Effector memory CD4-positive, alpha-beta T cell (primary cell): ENCODE measurements at regions not wholly inside any gene's neighbourhood (a gene's known extent, or its start where the extent isn't known, plus 50 kb on each side); places are given as distances from the start of the nearest gene placed in this dataset.

ENCODE experiments used
- DNase-seq, 3 donors: peaks; one replicate each; pipeline ENCODE4 v3.0.0-alpha.2; 2020
- H3K27ac ChIP-seq: 2 replicates; pipeline ENCODE4 v1.7.0; 2013; ENCODE audit warnings: mild to moderate bottlenecking, low read length, moderate library complexity; ENCODE audit not compliant: insufficient read depth, poor library complexity, severe bottlenecking
- H3K27me3 ChIP-seq: replicated peaks from 2 replicates; pipeline ENCODE4 v1.7.0; 2013; ENCODE audit warnings: mild to moderate bottlenecking, low read length; ENCODE audit not compliant: insufficient read depth, control insufficient read depth, poor library complexity, severe bottlenecking
- H3K36me3 ChIP-seq: 2 replicates; pipeline ENCODE4 v1.7.0; 2013; ENCODE audit warnings: mild to moderate bottlenecking, low read length, moderate library complexity; ENCODE audit not compliant: control insufficient read depth, insufficient read depth
- H3K4me1 ChIP-seq: 2 replicates; pipeline ENCODE4 v1.7.0; 2013; ENCODE audit warnings: low read length, mild to moderate bottlenecking; ENCODE audit not compliant: control insufficient read depth, insufficient read depth, poor library complexity, severe bottlenecking
- H3K4me3 ChIP-seq: 2 replicates; pipeline ENCODE4 v1.7.0; 2013; ENCODE audit warnings: low read length, low read depth, mild to moderate bottlenecking; ENCODE audit not compliant: insufficient read depth, poor library complexity, severe bottlenecking
- H3K9me3 ChIP-seq: 2 replicates; pipeline ENCODE4 v1.7.0; 2013; ENCODE audit warnings: mild to moderate bottlenecking, low read length, moderate library complexity; ENCODE audit not compliant: control insufficient read depth

DNA sequence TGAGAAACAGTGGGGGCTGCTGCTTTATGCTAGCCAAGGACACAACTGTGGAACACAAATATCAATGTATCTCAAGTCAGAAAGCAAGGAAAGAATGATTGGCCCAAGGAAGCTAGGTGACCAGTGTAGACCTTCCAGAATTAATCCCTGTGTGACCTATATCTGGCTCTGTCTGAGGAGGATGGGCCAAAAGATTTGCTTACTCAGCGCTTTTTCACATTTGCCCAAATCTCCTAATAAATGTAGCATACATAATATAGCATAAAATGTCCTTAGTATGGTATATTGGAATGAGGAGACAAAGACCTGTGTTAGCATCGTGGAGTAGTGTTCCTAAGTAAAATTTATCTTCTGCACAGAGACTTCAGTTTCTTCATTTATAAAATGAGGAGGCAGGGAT lies 66.7 kb upstream of the NT5C1B start:
- H3K9me3 ChIP-seq: no peaks in the 10 kb centered on the region
- no peak overlapping the region for H3K27ac ChIP-seq
- no peak for DNase-seq
- no peaks in the 10 kb centered on the region for H3K4me1 ChIP-seq
- no peaks in the 10 kb centered on the region for H3K27me3 ChIP-seq
- no peak overlapping the region for H3K4me3 ChIP-seq
- no peaks in the 10 kb centered on the region for H3K36me3 ChIP-seq

DNA sequence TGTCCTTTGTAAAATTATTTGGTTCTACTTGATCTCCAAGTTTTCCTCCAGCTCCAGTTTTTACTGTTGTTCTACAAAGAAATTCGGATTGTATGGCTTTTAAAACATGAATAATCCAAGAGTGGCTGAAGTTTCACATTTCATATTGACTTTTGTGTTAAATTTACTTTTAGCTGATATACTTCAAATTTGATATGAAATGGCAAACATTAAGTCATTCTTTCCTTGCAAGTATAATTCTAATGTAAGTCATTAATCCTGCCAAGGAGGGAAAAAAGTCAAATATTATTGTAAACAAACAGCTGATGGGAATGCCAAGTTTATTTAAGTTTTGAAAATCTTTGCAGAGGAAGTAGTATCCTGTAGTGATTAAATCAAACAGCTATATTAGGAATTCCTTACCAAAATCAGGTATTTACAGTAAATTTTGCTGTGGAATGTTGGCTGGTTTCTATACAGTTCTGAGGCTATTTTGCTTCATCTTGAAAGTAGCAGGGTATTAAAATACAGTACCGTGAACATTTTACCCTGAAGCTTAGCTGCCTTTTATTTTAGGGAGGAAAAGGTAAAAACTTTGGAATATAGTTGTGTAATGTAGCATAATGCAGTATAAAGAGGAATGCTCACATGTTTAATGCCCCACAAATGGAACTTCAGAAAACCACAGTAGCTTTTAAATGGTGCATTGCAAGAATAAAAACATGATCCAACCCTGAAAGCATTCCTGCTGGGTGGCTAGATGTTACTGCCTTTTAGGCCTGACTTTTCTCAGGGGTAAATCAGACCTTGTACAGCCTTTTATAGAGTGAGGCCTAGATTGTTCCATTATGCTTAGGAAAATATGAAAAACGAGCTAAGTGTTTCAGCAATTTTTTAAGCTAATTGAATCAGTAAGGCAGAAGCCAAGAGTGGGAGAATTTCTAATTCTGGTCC lies 62.7 kb upstream of the NT5C1B start:
- Histone ChIP-seq H3K4me3 (no peak overlapping the region), H3K36me3 (no peaks in the 10 kb centered on the region)

DNA sequence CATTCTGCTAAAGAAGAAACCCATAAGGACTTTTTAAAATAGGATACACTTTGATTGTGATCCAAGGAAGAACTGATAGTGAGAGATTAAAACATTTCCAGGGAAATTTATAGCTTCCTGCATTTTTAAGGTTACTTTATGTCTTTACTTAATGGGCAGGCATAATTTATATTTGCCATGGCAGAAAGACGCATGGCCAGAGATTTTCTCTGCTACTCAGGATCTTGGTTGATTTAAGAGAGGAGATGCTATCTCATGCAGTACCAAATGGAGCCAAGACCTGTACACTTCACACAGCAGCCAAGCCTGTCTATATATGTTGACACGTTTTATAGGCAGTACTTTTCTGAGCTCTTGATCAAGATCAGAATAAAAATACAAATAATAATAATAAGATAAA lies 60.9 kb upstream of the NT5C1B start:
- no peak for DNase-seq
- Histone ChIP-seq H3K4me1 (no peaks in the 10 kb centered on the region), H3K9me3 (no peaks in the 10 kb centered on the region), H3K4me3 (no peak overlapping the region), H3K36me3 (no peaks in the 10 kb centered on the region), H3K27me3 (no peaks in the 10 kb centered on the region), H3K27ac (no peak overlapping the region)

More for the DNA sequence above, 62.7 kb upstream of the NT5C1B start:
- Histone ChIP-seq H3K27me3 (no peaks in the 10 kb centered on the region), H3K27ac (no peak overlapping the region), H3K9me3 (no peaks in the 10 kb centered on the region), H3K4me1 (no peaks in the 10 kb centered on the region)
- DNase-seq: no peak

DNA sequence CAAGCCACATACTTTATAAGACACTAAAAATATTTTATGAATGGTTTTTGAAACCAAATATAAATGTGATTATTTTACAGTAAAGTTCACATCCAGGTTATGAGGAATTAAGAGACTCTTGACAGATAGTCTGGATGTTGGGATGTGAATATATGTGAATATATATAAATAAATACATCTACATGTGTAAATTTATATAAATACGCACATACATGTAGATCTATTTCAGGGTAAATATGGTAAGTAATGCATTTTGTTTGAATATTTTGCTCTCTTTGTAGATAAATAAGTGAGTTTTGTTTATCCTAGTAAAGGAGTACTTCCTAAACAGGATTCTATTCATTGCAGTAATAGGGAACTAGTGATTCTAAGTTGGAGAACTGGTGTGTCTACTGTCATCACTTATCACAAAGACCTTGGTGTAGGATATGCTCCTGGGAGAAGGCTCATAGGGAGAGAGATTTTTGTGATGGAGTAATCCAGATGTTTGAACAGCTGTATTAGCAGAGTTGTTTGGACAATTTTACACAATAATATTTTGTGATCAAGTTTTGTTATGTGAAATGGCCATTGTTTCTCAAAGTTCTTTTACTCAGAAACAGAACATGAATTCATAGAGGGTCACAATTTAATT lies 60.2 kb upstream of the NT5C1B start:
- Histone ChIP-seq H3K4me1 (no peaks in the 10 kb centered on the region), H3K27ac (no peak overlapping the region), H3K9me3 (no peaks in the 10 kb centered on the region), H3K27me3 (no peaks in the 10 kb centered on the region), H3K36me3 (peaks cover 6% of the 10 kb centered on the region), H3K4me3 (no peak overlapping the region)
- no peak for DNase-seq

DNA sequence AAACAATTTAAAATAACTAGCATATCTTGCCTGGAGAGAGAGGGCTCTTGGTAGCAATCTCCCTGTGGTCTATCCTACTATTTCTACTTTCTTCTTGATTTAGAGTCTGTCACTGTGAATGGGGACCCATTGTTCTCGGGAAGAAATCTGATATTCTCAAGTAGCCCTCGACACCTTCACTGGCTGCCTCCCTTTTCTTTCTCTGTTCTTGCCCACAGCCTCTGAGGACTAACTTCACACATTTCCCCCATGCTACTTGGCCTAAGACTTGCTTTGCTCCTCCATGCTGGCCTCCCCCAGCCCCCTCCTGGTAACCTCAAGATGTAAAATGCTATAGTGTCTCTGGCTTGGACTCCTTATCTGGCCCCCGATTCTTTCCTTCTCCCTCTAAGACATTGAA lies 58.8 kb upstream of the NT5C1B start:
- peaks cover 6% of the 10 kb centered on the region for H3K36me3 ChIP-seq
- no peak for DNase-seq
- H3K4me3 ChIP-seq: no peak overlapping the region
- no peaks in the 10 kb centered on the region for H3K27me3 ChIP-seq
- H3K27ac ChIP-seq: no peak overlapping the region
- no peaks in the 10 kb centered on the region for H3K9me3 ChIP-seq
- no peaks in the 10 kb centered on the region for H3K4me1 ChIP-seq

DNA sequence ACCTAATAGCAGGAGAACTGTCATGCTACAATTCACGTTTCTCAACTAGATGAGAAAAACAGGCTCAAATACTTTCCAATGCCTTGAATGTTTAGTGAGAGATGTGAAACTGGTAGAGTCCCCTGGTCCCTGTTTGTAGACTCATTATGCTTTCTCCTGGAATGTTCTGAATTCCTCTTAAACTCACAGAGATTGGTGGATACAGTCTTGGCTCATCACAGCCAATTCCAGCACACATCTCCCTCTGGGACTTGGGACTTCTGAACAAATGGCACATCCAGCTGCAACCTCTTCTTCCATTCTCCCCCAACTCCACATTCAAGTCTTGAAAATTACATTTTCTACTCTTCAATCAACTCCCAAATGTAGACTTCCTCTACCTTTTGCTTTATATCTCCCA lies 58.4 kb upstream of the NT5C1B start:
- Histone ChIP-seq H3K27me3 (no peaks in the 10 kb centered on the region), H3K27ac (no peak overlapping the region), H3K4me3 (no peak overlapping the region), H3K4me1 (no peaks in the 10 kb centered on the region), H3K9me3 (no peaks in the 10 kb centered on the region), H3K36me3 (peaks cover 6% of the 10 kb centered on the region)
- DNase-seq: no peak

DNA sequence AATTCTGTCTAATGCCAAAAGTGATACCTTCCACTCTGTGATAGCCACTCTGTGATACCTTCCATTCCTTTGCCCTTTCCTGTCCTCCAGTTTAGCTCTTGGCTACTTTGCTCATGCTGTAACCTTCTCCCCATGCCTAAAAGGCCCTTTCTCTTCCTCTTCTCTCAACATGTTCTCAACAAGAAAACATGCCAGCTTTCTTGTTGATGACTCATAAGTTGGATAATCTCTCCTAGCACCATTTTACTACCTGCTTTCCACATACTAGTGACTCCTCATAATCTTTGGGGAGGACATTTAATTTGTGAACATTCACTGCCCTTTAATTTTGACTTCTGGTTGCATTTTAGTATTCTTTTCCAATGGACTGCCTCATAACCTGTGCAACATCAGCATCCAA lies 55.9 kb upstream of the NT5C1B start:
- H3K4me3 ChIP-seq: no peak overlapping the region
- no peaks in the 10 kb centered on the region for H3K9me3 ChIP-seq
- H3K27ac ChIP-seq: no peak overlapping the region
- DNase-seq: no peak
- no peaks in the 10 kb centered on the region for H3K27me3 ChIP-seq
- H3K36me3 ChIP-seq: peaks cover 6% of the 10 kb centered on the region
- H3K4me1 ChIP-seq: no peaks in the 10 kb centered on the region

DNA sequence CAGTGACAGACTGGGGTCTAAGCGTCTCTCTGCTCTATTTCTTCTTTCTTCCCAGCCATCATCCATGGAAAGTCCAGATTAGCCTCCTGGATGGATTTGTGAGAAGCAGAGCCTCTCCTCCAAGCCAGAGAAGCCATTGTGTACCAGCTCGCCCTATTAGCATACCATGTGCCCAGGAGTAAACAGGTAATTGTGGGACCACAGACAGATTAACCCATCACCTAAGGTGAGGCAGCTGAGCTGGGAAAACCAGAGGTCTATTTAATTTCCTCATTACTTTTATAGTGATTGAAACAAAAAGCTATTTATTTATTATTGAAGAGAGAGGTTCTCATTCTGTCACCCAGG lies 54.7 kb upstream of the NT5C1B start:
- Histone ChIP-seq H3K27ac (no peak overlapping the region), H3K9me3 (no peaks in the 10 kb centered on the region), H3K4me3 (no peak overlapping the region), H3K36me3 (peaks cover 6% of the 10 kb centered on the region), H3K27me3 (no peaks in the 10 kb centered on the region), H3K4me1 (no peaks in the 10 kb centered on the region)
- no peak for DNase-seq

DNA sequence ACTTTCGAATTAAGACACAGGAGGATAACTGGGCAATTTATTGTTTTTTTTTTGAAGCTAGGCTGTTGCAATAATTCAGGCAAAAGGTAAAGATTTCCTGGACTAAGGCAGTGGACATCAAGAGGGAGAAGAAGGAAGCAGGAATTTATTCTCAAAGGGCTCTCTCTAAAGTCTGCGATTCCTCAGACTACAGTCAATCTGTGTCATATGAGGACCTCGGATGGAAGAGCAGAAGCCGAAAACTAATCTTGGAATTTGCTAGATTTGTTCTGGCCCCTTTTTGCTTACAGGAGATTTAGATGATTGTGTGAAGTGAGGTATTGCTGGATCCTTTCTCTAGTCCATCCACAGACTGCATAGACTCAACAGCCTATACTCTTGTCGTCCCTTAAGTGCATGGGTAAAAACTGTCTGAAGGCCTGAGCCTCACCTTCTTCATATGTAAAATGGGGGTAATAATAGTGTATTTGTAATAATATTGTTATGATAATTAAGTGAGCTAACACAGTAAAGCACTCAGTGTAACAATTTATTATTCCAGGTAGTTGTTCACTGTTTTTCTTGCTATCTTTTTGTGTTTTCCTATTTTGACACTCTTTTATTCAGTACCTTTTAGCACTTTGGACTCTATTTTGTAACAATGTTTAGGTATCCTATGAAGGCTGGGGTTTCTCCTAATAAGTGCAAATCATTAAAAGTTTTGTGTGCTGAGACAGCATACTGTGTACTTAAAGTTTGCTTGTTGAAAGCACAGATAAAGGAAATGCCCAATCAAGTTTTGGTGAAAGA lies 54.2 kb upstream of the NT5C1B start:
- DNase-seq: no peak
- H3K27ac ChIP-seq: no peak overlapping the region
- H3K36me3 ChIP-seq: peaks cover 6% of the 10 kb centered on the region
- no peak overlapping the region for H3K4me3 ChIP-seq
- H3K9me3 ChIP-seq: no peaks in the 10 kb centered on the region
- H3K27me3 ChIP-seq: no peaks in the 10 kb centered on the region
- no peaks in the 10 kb centered on the region for H3K4me1 ChIP-seq

DNA sequence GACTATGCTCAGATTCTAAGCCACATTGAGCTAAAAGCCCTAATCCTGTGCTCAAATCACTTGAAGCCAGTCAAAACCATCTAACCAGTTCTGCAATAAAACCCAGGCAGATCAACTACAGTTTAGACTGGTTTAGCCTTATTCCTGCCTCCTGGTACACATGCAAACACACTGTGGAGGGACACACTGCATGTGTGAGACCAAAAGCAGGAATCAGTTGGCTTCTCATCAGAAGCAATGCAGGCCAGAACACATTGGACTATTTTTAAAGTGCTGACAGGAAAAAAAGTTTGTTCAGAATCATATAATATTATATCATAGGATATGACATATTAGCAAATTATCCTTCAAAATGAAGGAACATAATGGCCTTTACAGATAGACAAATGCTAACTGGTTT lies 52.5 kb upstream of the NT5C1B start:
- no peaks in the 10 kb centered on the region for H3K27me3 ChIP-seq
- H3K9me3 ChIP-seq: peaks cover 4% of the 10 kb centered on the region
- H3K4me3 ChIP-seq: no peak overlapping the region
- no peak for DNase-seq
- peaks cover 6% of the 10 kb centered on the region for H3K36me3 ChIP-seq
- no peaks in the 10 kb centered on the region for H3K4me1 ChIP-seq
- H3K27ac ChIP-seq: no peak overlapping the region
